GM04504 (cell line): ENCODE measurements at regions not wholly inside any gene's neighbourhood (a gene's known extent, or its start where the extent isn't known, plus 50 kb on each side); places are given as distances from the start of the nearest gene placed in this dataset.
"Not testable (repeated sequence)": the region's sequence is repeated elsewhere in the genome, so short reads cannot be mapped to it uniquely, and the experiment has no call there.

Experiments
- DNase-seq: peaks from one replicate; pipeline ENCODE4 v3.0.0-alpha.2; 2012; ENCODE audit warnings: low read depth

GRCh38 chr2:194672994-194673393 lies 984.0 kb upstream of the SLC39A10 start:
- no peak for DNase-seq

GRCh38 chr2:194661431-194661830 lies 995.6 kb upstream of the SLC39A10 start:
- DNase-seq = no peak

GRCh38 chr2:194639057-194639456 lies 1018.0 kb upstream of the SLC39A10 start:
- not testable (repeated sequence) for DNase-seq

- DNase-seq = no peak
These were observed 1035.1 kb upstream of the SLC39A10 start for GRCh38 chr2:194621945-194622344.

GRCh38 chr2:194619366-194619765 lies 1037.7 kb upstream of the SLC39A10 start:
- DNase-seq = no peak

- no peak for DNase-seq
These were observed 1038.6 kb upstream of the SLC39A10 start for GRCh38 chr2:194618432-194618831.

GRCh38 chr2:194616334-194616733 lies 1040.7 kb upstream of the SLC39A10 start:
- DNase-seq = no peak

GRCh38 chr2:194610297-194610696 lies 1046.7 kb upstream of the SLC39A10 start:
- no peak for DNase-seq

GRCh38 chr2:194603429-194603828 lies 1053.6 kb upstream of the SLC39A10 start:
- no peak for DNase-seq

GRCh38 chr2:194602750-194603149 lies 1054.3 kb upstream of the SLC39A10 start:
- DNase-seq = no peak

GRCh38 chr2:194591192-194591591 lies 1065.8 kb upstream of the SLC39A10 start:
- DNase-seq = no peak

- no peak for DNase-seq
These were observed 1069.2 kb upstream of the SLC39A10 start for GRCh38 chr2:194587739-194588270.

GRCh38 chr2:194567661-194568017 lies 1089.4 kb upstream of the SLC39A10 start:
- DNase-seq = no peak

GRCh38 chr2:194566907-194567660 lies 1089.9 kb upstream of the SLC39A10 start:
- no peak for DNase-seq

- no peak for DNase-seq
These were observed 1092.6 kb upstream of the SLC39A10 start for GRCh38 chr2:194564422-194564821.

- DNase-seq = no peak
These were observed 1094.7 kb upstream of the SLC39A10 start for GRCh38 chr2:194562329-194562728.

GRCh38 chr2:194559964-194560363 lies 1097.1 kb upstream of the SLC39A10 start:
- no peak for DNase-seq

- no peak for DNase-seq
These were observed 1097.5 kb upstream of the SLC39A10 start for GRCh38 chr2:194559523-194559922.

GRCh38 chr2:194557993-194558392 lies 1099.0 kb upstream of the SLC39A10 start:
- DNase-seq = no peak

- DNase-seq = no peak
These were observed 1100.4 kb upstream of the SLC39A10 start for GRCh38 chr2:194556629-194557028.

- DNase-seq = no peak
These were observed 1103.0 kb upstream of the SLC39A10 start for GRCh38 chr2:194553980-194554379.

GRCh38 chr2:194550702-194551101 lies 1106.3 kb upstream of the SLC39A10 start:
- DNase-seq = no peak

GRCh38 chr2:194549387-194549786 lies 1107.6 kb upstream of the SLC39A10 start:
- DNase-seq = no peak

- no peak for DNase-seq
These were observed 1111.0 kb upstream of the SLC39A10 start for GRCh38 chr2:194545978-194546377.
